KMS-11 (cell line): ENCODE measurements at regions not wholly inside any gene's neighbourhood (a gene's known extent, or its start where the extent isn't known, plus 50 kb on each side); places are given as distances from the start of the nearest gene placed in this dataset.

Experiments
- H2AFZ ChIP-seq: fragments of 200-600 bp; sonication (generic); 2 replicates; pipeline ENCODE4 v1.6.1; 2016; ENCODE audit warnings: antibody characterized with exemption, mixed run types, low read depth
- H3K27ac ChIP-seq: fragments of 200-600 bp; sonication (generic); 2 replicates; pipeline ENCODE4 v1.6.1; 2016; ENCODE audit warnings: mild to moderate bottlenecking, mixed run types
- H3K27me3 ChIP-seq: fragments of 200-600 bp; sonication (generic); 2 replicates; pipeline ENCODE4 v1.6.1; 2017; ENCODE audit warnings: mild to moderate bottlenecking, low read depth, mixed run types, moderate library complexity; ENCODE audit not compliant: insufficient read depth
- H3K36me3 ChIP-seq: fragments of 200-600 bp; sonication (generic); 2 replicates; pipeline ENCODE4 v1.6.1; 2017; ENCODE audit warnings: mild to moderate bottlenecking, mixed run types; ENCODE audit not compliant: insufficient read depth
- H3K4me1 ChIP-seq: fragments of 200-600 bp; sonication (generic); 2 replicates; pipeline ENCODE4 v1.6.1; 2016; ENCODE audit warnings: mild to moderate bottlenecking, low read depth, mixed run types; ENCODE audit not compliant: poor library complexity, severe bottlenecking
- H3K4me2 ChIP-seq: fragments of 200-600 bp; sonication (generic); 2 replicates; pipeline ENCODE4 v1.7.0; 2016; ENCODE audit warnings: mild to moderate bottlenecking, mixed run types
- H3K4me3 ChIP-seq: fragments of 200-600 bp; sonication (generic); IDR thresholded peaks from 2 replicates; pipeline ENCODE4 v1.6.1; 2017; ENCODE audit warnings: low read depth, low read length, mixed read lengths; ENCODE audit not compliant: insufficient read depth
- H3K79me2 ChIP-seq: fragments of 200-600 bp; sonication (generic); 2 replicates; pipeline ENCODE4 v1.6.1; 2016; ENCODE audit warnings: low read depth, mixed run types; ENCODE audit not compliant: insufficient read depth
- H3K9ac ChIP-seq: fragments of 200-600 bp; sonication (generic); 2 replicates; pipeline ENCODE4 v1.6.1; 2016; ENCODE audit warnings: mild to moderate bottlenecking, mixed run types
- H4K20me1 ChIP-seq: fragments of 200-600 bp; sonication (generic); 2 replicates; pipeline ENCODE4 v1.6.1; 2016; ENCODE audit warnings: mild to moderate bottlenecking, mixed run types; ENCODE audit not compliant: insufficient read depth
- CTCF ChIP-seq: fragments of 200-600 bp; sonication (generic); conservative IDR thresholded peaks from 2 replicates; pipeline ENCODE4 v1.6.1; 2017; ENCODE audit warnings: low read depth, mild to moderate bottlenecking, antibody characterized with exemption, low read length, moderate library complexity, mixed read lengths

- Histone ChIP-seq H3K27ac (no peak overlapping the region), H3K36me3 (no peaks in the 10 kb centered on the region), H4K20me1 (no peaks in the 10 kb centered on the region), H3K9ac (no peak overlapping the region), H2AFZ (no peak overlapping the region), H3K4me1 (no peaks in the 10 kb centered on the region), H3K4me2 (no peak overlapping the region), H3K27me3 (peaks cover 1% of the 10 kb centered on the region; the same call in 1 of the 2 replicates), H3K79me2 (no peaks in the 10 kb centered on the region), H3K4me3 (no peak overlapping the region)
- no peak for TF ChIP-seq CTCF
These were observed 392.3 kb downstream of the MN1 start for GRCh38 chr22:27409299-27409698.

- H2AFZ ChIP-seq = no peak overlapping the region
- no peaks in the 10 kb centered on the region for H3K36me3 ChIP-seq
- no peaks in the 10 kb centered on the region for H3K4me1 ChIP-seq
These were observed 388.6 kb downstream of the MN1 start for GRCh38 chr22:27412866-27413445.

GRCh38 chr22:27413702-27414101 is 387.9 kb downstream of the MN1 start:
- Histone ChIP-seq H4K20me1 (no peaks in the 10 kb centered on the region), H3K4me2 (no peak overlapping the region), H3K4me1 (no peaks in the 10 kb centered on the region), H3K36me3 (no peaks in the 10 kb centered on the region), H3K9ac (no peak overlapping the region), H3K27me3 (no peaks in the 10 kb centered on the region; the same call in 1 of the 2 replicates), H3K79me2 (no peaks in the 10 kb centered on the region), H3K4me3 (no peak overlapping the region), H3K27ac (no peak overlapping the region), H2AFZ (no peak overlapping the region)
- no peak for TF ChIP-seq CTCF

More at GRCh38 chr22:27412866-27413445, 388.6 kb downstream of the MN1 start:
- Histone ChIP-seq H3K4me2 (no peak overlapping the region), H3K27me3 (no peaks in the 10 kb centered on the region; the same call in 1 of the 2 replicates), H3K4me3 (no peak overlapping the region), H3K79me2 (no peaks in the 10 kb centered on the region), H3K9ac (no peak overlapping the region), H4K20me1 (no peaks in the 10 kb centered on the region), H3K27ac (no peak overlapping the region)
- no peak for TF ChIP-seq CTCF

GRCh38 chr22:27416511-27417420 is 384.8 kb downstream of the MN1 start:
- no peak for TF ChIP-seq CTCF
- no peak overlapping the region for H3K9ac ChIP-seq
- H3K36me3 ChIP-seq = no peaks in the 10 kb centered on the region
- H3K27me3 ChIP-seq = peaks cover 3% of the 10 kb centered on the region; the same call in 1 of the 2 replicates
- H3K27ac ChIP-seq = no peak overlapping the region
- H4K20me1 ChIP-seq = no peaks in the 10 kb centered on the region
- H3K79me2 ChIP-seq = no peaks in the 10 kb centered on the region
- H2AFZ ChIP-seq = no peak overlapping the region
- no peaks in the 10 kb centered on the region for H3K4me1 ChIP-seq
- H3K4me3 ChIP-seq = no peak overlapping the region
- no peak overlapping the region for H3K4me2 ChIP-seq
